ENCODE measurements at regions not wholly inside any gene's neighbourhood (a gene's known extent, or its start where the extent isn't known, plus 50 kb on each side); places are given as distances from the start of the nearest gene placed in this dataset.

DNA sequence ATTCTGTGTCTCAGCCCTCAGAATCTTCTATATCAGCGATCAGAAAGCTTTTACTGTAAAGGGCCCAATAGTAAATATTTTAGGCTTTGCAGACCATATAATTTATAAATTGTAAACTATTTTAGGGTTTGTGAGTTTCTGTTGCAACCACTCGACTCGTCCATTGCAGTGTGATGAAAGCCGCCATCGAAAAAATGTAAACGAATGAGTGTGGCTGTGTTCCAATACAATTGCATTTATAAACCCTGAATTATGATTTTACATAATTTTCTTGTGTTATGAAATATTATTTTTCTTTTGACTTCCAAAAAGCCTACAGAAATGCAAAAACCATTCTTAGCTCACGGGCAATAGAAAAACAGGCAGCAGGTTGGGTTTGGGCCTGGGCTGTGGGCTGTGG, 62.5 kb upstream of the ADO start:
- TF ChIP-seq, protein P1, sequence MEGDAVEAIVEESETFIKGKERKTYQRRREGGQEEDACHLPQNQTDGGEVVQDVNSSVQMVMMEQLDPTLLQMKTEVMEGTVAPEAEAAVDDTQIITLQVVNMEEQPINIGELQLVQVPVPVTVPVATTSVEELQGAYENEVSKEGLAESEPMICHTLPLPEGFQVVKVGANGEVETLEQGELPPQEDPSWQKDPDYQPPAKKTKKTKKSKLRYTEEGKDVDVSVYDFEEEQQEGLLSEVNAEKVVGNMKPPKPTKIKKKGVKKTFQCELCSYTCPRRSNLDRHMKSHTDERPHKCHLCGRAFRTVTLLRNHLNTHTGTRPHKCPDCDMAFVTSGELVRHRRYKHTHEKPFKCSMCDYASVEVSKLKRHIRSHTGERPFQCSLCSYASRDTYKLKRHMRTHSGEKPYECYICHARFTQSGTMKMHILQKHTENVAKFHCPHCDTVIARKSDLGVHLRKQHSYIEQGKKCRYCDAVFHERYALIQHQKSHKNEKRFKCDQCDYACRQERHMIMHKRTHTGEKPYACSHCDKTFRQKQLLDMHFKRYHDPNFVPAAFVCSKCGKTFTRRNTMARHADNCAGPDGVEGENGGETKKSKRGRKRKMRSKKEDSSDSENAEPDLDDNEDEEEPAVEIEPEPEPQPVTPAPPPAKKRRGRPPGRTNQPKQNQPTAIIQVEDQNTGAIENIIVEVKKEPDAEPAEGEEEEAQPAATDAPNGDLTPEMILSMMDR (IDR thresholded peaks at IDR 0.05), result no peak
- no peak for TF ChIP-seq POLR2A (IDR thresholded peaks at IDR 0.05)
